ENCODE measurements at regions not wholly inside any gene's neighbourhood (a gene's known extent, or its start where the extent isn't known, plus 50 kb on each side); places are given as distances from the start of the nearest gene placed in this dataset.
"Not testable (repeated sequence)": the region's sequence is repeated elsewhere in the genome, so short reads cannot be mapped to it uniquely, and the experiment has no call there.

GRCh38 chr12:124222368-124223245 is 72.3 kb upstream of the RFLNA start:
- Histone ChIP-seq H3K4me2 (ENCODE audit: insufficient read depth, insufficient read length, low read length) (no peak overlapping the region), H3K9ac (ENCODE audit: extremely low read depth, insufficient read length, low read length) (no peak overlapping the region), H3K27me3 (ENCODE audit: insufficient read depth, low read length) (no peaks in the 10 kb centered on the region), H3K56ac (ENCODE audit: insufficient read length, low read depth, low read length) (no peak overlapping the region), H3K79me1 (ENCODE audit: insufficient read depth, low read depth, low read length, poor library complexity, severe bottlenecking) (no peaks in the 10 kb centered on the region), H4K5ac (ENCODE audit: insufficient read length, low read depth, low read length) (no peak overlapping the region), H4K91ac (ENCODE audit: insufficient read length, low read depth, low read length) (no peak overlapping the region), H3K23me2 (ENCODE audit: insufficient read length, low read depth, low read length, poor library complexity, severe bottlenecking) (no peaks in the 10 kb centered on the region), H3K23ac (ENCODE audit: insufficient read length, low read depth, low read length) (no peak overlapping the region), H4K20me1 (ENCODE audit: control insufficient read depth, insufficient read depth, insufficient read length) (no peaks in the 10 kb centered on the region), H2BK12ac (ENCODE audit: insufficient read length, low read depth, low read length) (no peak overlapping the region), H3T11ph (ENCODE audit: low read length) (no peak overlapping the region), H3K79me2 (ENCODE audit: insufficient read depth, low read length) (no peaks in the 10 kb centered on the region), H3K9me3 (ENCODE audit: control insufficient read depth, low read depth, low read length) (no peaks in the 10 kb centered on the region), H3K4ac (ENCODE audit: low read depth, low read length) (no peak overlapping the region), H3K27ac (ENCODE audit: insufficient read length, low read depth, low read length) (no peak overlapping the region), H3K18ac (ENCODE audit: insufficient read length, low read depth, low read length) (no peak overlapping the region), H4K8ac (replicated peaks; ENCODE audit: insufficient read length, low read depth, low read length) (peak overlapping the region; percentile 9), H3K4me1 (ENCODE audit: insufficient read depth, low read length) (no peaks in the 10 kb centered on the region), H2BK120ac (ENCODE audit: low read depth, low read length, poor library complexity, severe bottlenecking) (no peak overlapping the region), H2BK5ac (ENCODE audit: insufficient read length, low read length) (no peak overlapping the region), H2AFZ (ENCODE audit: low read length) (no peak overlapping the region), H3K14ac (ENCODE audit: insufficient read depth, low read length) (no peak overlapping the region), H2BK15ac (ENCODE audit: low read depth, low read length) (no peak overlapping the region), H2AK5ac (ENCODE audit: insufficient read length, low read length) (no peak overlapping the region), H2BK20ac (ENCODE audit: low read depth, low read length, poor library complexity, severe bottlenecking) (no peak overlapping the region)
- no peak for DNase-seq
- H3K9me3 Mint-ChIP-seq, result peaks cover 0 to 3% of the 10 kb centered on the region in 2 experiments; a peak in 2 of 5 replicates
- H3K27ac Mint-ChIP-seq, result no peak overlapping the region
- no peak for TF ChIP-seq CTCF (conservative IDR thresholded peaks at IDR 0.05)
- H3K27me3 Mint-ChIP-seq (ENCODE audit: low read depth), result peaks cover 1% of the 10 kb centered on the region
- H3K4me3 Mint-ChIP-seq, result no peak overlapping the region
- no CpG with 5 or more reads among the region's 14 CpGs for whole genome bisulfite sequencing (ENCODE audit: extremely low coverage, insufficient read length, low lambda C conversion rate)
- H3K36me3 Mint-ChIP-seq (ENCODE audit: insufficient read depth in 1 of 3, low read depth in 3 of 3), result 0 out of 7 replicates have a peak, but pooled peaks cover 0 to 1% (median 0%) of the 10 kb centered on the region in 3 experiments
- H3K4me1 Mint-ChIP-seq, result peaks cover 6% of the 10 kb centered on the region in 2 experiments

- not testable (repeated sequence) for H3K4ac ChIP-seq (ENCODE audit: low read depth, low read length); H3K4me1 ChIP-seq (ENCODE audit: insufficient read depth, low read length); H3K27me3 ChIP-seq (ENCODE audit: insufficient read depth, low read length); H4K8ac ChIP-seq (replicated peaks; ENCODE audit: insufficient read length, low read depth, low read length); H3K4me3 Mint-ChIP-seq; H3K14ac ChIP-seq (ENCODE audit: insufficient read depth, low read length); DNase-seq; H3K36me3 Mint-ChIP-seq (ENCODE audit: insufficient read depth in 1 of 3, low read depth in 3 of 3); H3K9me3 ChIP-seq (ENCODE audit: control insufficient read depth, low read depth, low read length); H2AFZ ChIP-seq (ENCODE audit: low read length); H2AK5ac ChIP-seq (ENCODE audit: insufficient read length, low read length); H2BK20ac ChIP-seq (ENCODE audit: low read depth, low read length, poor library complexity, severe bottlenecking); H3K27ac ChIP-seq (ENCODE audit: insufficient read length, low read depth, low read length); H3K23me2 ChIP-seq (ENCODE audit: insufficient read length, low read depth, low read length, poor library complexity, severe bottlenecking); H4K20me1 ChIP-seq (ENCODE audit: control insufficient read depth, insufficient read depth, insufficient read length); H3K9me3 Mint-ChIP-seq; H3T11ph ChIP-seq (ENCODE audit: low read length); H2BK5ac ChIP-seq (ENCODE audit: insufficient read length, low read length); H3K79me1 ChIP-seq (ENCODE audit: insufficient read depth, low read depth, low read length, poor library complexity, severe bottlenecking); H2BK12ac ChIP-seq (ENCODE audit: insufficient read length, low read depth, low read length); H4K91ac ChIP-seq (ENCODE audit: insufficient read length, low read depth, low read length); H3K18ac ChIP-seq (ENCODE audit: insufficient read length, low read depth, low read length); H4K5ac ChIP-seq (ENCODE audit: insufficient read length, low read depth, low read length); H2BK120ac ChIP-seq (ENCODE audit: low read depth, low read length, poor library complexity, severe bottlenecking); H3K27me3 Mint-ChIP-seq (ENCODE audit: low read depth); H3K79me2 ChIP-seq (ENCODE audit: insufficient read depth, low read length); H3K56ac ChIP-seq (ENCODE audit: insufficient read length, low read depth, low read length); H3K9ac ChIP-seq (ENCODE audit: extremely low read depth, insufficient read length, low read length); H3K4me1 Mint-ChIP-seq; H3K4me2 ChIP-seq (ENCODE audit: insufficient read depth, insufficient read length, low read length); H2BK15ac ChIP-seq (ENCODE audit: low read depth, low read length); H3K23ac ChIP-seq (ENCODE audit: insufficient read length, low read depth, low read length)
- WGBS (ENCODE audit: extremely low coverage, insufficient read length, low lambda C conversion rate), result no CpG with 5 or more reads among the region's 12 CpGs
- H3K27ac Mint-ChIP-seq, result peak overlapping the region in 1 of 3 experiments; percentile 33; a peak in 1 of 7 replicates
These were observed 71.2 kb upstream of the RFLNA start for GRCh38 chr12:124223733-124224138.

All from H9 (cell line).